Endodermal cell (in vitro differentiated cells): ENCODE measurements at regions not wholly inside any gene's neighbourhood (a gene's known extent, or its start where the extent isn't known, plus 50 kb on each side); places are given as distances from the start of the nearest gene placed in this dataset.

Experiments used
- DNase-seq: peaks from one replicate; pipeline ENCODE4 v3.0.0-alpha.2; 2017
- H3K27ac ChIP-seq: 2 replicates; pipeline ENCODE4 v1.5.1; 2013; ENCODE audit warnings: mild to moderate bottlenecking, low read depth, low read length, moderate library complexity
- H3K27me3 ChIP-seq: 2 replicates; pipeline ENCODE4 v1.6.1; 2013; ENCODE audit warnings: mild to moderate bottlenecking, low read length, moderate library complexity; ENCODE audit not compliant: insufficient read depth, control insufficient read depth, poor library complexity, severe bottlenecking
- H3K36me3 ChIP-seq: 2 replicates; pipeline ENCODE4 v1.7.0; 2013; ENCODE audit warnings: mild to moderate bottlenecking, low read length, moderate library complexity; ENCODE audit not compliant: control insufficient read depth, insufficient read depth
- H3K4me1 ChIP-seq: one replicate; pipeline ENCODE4 v1.7.0; 2013; ENCODE audit warnings: low read length; ENCODE audit not compliant: control insufficient read depth, insufficient read depth
- H3K4me3 ChIP-seq: 2 replicates; pipeline ENCODE4 v1.5.1; 2013; ENCODE audit warnings: mild to moderate bottlenecking, low read length, moderate library complexity
- H3K9ac ChIP-seq: 2 replicates; pipeline ENCODE4 v1.6.1; 2013; ENCODE audit warnings: mild to moderate bottlenecking, low read length, moderate library complexity; ENCODE audit not compliant: poor library complexity, severe bottlenecking; ENCODE audit errors: extremely low read depth
- H3K9me3 ChIP-seq: 2 replicates; pipeline ENCODE4 v1.6.1; 2013; ENCODE audit warnings: mild to moderate bottlenecking, low read length, moderate library complexity; ENCODE audit not compliant: control insufficient read depth
- H3K27ac Mint-ChIP-seq: 2 replicates; pipeline ENCODE4 v1.8.0; 2020; ENCODE audit warnings: mixed read lengths
- H3K27me3 Mint-ChIP-seq: 2 replicates; pipeline ENCODE4 v1.8.0; 2021; ENCODE audit warnings: mild to moderate bottlenecking, mixed read lengths; ENCODE audit not compliant: insufficient read depth
- H3K36me3 Mint-ChIP-seq: 2 replicates; pipeline ENCODE4 v1.8.0; 2020; ENCODE audit warnings: low read depth, mixed read lengths
- H3K4me1 Mint-ChIP-seq: 2 replicates; pipeline ENCODE4 v1.8.0; 2020; ENCODE audit warnings: mixed read lengths
- H3K4me3 Mint-ChIP-seq: 2 replicates; pipeline ENCODE4 v1.8.0; 2020; ENCODE audit warnings: mild to moderate bottlenecking, moderate library complexity, mixed read lengths
- H3K9me3 Mint-ChIP-seq: 2 replicates; pipeline ENCODE4 v1.8.0; 2020; ENCODE audit warnings: mild to moderate bottlenecking, mixed read lengths
- WGBS, 2 experiments: methylation state at CpG; one replicate each; pipeline versions ENCODE4 v1.1.5 to v1.1.7; 2013; ENCODE audit warnings: missing lambda C conversion rate in 2 of 2, mixed read lengths in 1 of 2; ENCODE audit not compliant: insufficient coverage in 1 of 2, insufficient read length in 1 of 2; 5-methylcytosine and 5-hydroxymethylcytosine counted together
- TF ChIP-seq, protein P1 (sequence below): fragments of 200-600 bp; sonication (generic); conservative IDR thresholded peaks from 2 replicates; pipeline ENCODE4 v1.5.0; 2021; ENCODE audit warnings: antibody characterized with exemption, mild to moderate bottlenecking

DNA sequence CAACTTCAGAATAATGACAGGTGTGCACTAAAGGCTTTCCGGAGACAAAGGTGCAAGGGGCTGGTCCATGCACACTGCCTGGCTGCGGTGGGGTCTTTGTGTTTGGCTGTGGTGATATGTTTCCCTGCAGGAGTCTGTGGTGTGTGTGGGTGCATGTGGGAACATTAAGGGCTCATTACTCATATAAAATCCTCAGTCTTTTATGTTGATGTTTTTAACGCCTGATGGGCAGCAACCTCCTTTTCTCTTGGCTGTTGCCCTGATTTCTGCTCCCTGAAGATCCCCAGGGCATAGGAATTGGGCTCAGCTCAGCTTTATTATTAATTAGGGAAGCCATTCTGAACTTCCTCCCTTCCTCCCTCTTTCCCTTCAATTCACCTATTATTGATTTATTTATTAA, 67.6 kb upstream of the SPAG17 start:
- H3K4me3 ChIP-seq = no peak overlapping the region
- no peak overlapping the region for H3K4me3 Mint-ChIP-seq
- no peaks in the 10 kb centered on the region for H3K9me3 Mint-ChIP-seq
- WGBS, 2 experiments = 94% methylated on average over 3 of the region's 3 CpGs; no CpG with 5 or more reads in 1 of the 2 experiments
- no peaks in the 10 kb centered on the region for H3K27me3 ChIP-seq
- no peaks in the 10 kb centered on the region for H3K9me3 ChIP-seq
- no peaks in the 10 kb centered on the region for H3K4me1 ChIP-seq
- no peak for DNase-seq
- H3K27ac ChIP-seq = no peak overlapping the region
- no peaks in the 10 kb centered on the region for H3K27me3 Mint-ChIP-seq
- H3K27ac Mint-ChIP-seq = no peak overlapping the region
- H3K36me3 ChIP-seq = no peaks in the 10 kb centered on the region
- TF ChIP-seq, protein P1, sequence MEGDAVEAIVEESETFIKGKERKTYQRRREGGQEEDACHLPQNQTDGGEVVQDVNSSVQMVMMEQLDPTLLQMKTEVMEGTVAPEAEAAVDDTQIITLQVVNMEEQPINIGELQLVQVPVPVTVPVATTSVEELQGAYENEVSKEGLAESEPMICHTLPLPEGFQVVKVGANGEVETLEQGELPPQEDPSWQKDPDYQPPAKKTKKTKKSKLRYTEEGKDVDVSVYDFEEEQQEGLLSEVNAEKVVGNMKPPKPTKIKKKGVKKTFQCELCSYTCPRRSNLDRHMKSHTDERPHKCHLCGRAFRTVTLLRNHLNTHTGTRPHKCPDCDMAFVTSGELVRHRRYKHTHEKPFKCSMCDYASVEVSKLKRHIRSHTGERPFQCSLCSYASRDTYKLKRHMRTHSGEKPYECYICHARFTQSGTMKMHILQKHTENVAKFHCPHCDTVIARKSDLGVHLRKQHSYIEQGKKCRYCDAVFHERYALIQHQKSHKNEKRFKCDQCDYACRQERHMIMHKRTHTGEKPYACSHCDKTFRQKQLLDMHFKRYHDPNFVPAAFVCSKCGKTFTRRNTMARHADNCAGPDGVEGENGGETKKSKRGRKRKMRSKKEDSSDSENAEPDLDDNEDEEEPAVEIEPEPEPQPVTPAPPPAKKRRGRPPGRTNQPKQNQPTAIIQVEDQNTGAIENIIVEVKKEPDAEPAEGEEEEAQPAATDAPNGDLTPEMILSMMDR = no peak
- H3K9ac ChIP-seq = no peak overlapping the region
- H3K36me3 Mint-ChIP-seq = no peaks in the 10 kb centered on the region
- peaks cover 10% of the 10 kb centered on the region for H3K4me1 Mint-ChIP-seq

DNA sequence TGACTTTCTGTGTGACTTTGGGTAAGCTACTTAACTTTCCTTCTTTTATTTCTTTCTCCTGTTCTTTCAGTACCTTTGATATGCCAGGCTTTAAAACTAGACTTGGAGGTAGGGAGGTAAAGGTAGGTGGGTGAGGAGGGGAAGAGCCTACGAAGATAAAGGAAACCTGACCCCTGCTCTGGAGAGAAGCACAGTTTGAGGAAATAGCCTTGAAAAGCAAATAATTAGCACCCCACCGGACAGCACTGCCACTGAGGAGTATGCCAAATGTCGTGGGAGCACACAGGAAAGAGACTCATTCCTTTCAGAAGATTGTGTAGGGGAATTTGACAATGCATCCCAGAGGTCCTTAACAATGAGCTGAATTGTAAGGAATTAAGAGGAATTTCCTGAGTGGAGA, 65.2 kb upstream of the SPAG17 start:
- Mint-ChIP-seq H3K4me3 (no peak overlapping the region), H3K9me3 (no peaks in the 10 kb centered on the region), H3K27me3 (no peaks in the 10 kb centered on the region), H3K36me3 (no peaks in the 10 kb centered on the region), H3K27ac (no peak overlapping the region), H3K4me1 (peaks cover 10% of the 10 kb centered on the region)
- TF ChIP-seq, protein P1 = no peak
- 4 to 25% methylated on average over 3 of the region's 3 CpGs for WGBS, 2 experiments
- H3K36me3 ChIP-seq = no peaks in the 10 kb centered on the region
- H3K27me3 ChIP-seq = no peaks in the 10 kb centered on the region
- H3K4me1 ChIP-seq = no peaks in the 10 kb centered on the region
- H3K4me3 ChIP-seq = no peak overlapping the region
- DNase-seq = peak; percentile 48
- H3K9ac ChIP-seq = no peak overlapping the region
- H3K27ac ChIP-seq = no peak overlapping the region
- no peaks in the 10 kb centered on the region for H3K9me3 ChIP-seq

DNA sequence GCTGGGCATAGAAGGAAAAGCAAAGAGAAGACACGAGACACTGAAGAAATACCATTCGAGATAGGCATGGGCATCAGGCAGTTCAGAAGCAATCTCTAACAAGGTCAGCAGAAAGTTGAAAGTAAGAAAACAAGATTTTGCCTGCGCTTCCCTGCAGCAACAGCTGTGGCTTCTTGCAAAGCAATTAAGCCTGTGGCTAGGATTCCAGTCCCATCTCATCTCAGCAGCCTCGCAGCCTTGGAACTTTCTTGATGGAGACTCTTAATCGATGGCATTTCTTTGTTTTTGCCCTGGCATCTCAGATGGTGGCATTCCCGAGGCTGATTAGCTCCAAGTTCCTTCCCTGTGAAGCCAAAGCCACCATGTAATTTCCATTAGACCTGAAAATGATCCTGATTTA, 64.6 kb upstream of the SPAG17 start:
- Histone ChIP-seq H3K36me3 (no peaks in the 10 kb centered on the region), H3K27me3 (no peaks in the 10 kb centered on the region), H3K27ac (no peak overlapping the region), H3K9me3 (no peaks in the 10 kb centered on the region), H3K9ac (no peak overlapping the region), H3K4me1 (no peaks in the 10 kb centered on the region), H3K4me3 (no peak overlapping the region)
- no peaks in the 10 kb centered on the region for H3K36me3 Mint-ChIP-seq
- no peaks in the 10 kb centered on the region for H3K27me3 Mint-ChIP-seq
- TF ChIP-seq, protein P1 = no peak
- peaks cover 10% of the 10 kb centered on the region for H3K4me1 Mint-ChIP-seq
- WGBS, 2 experiments = 87 to 88% methylated on average over 6 of the region's 6 CpGs
- no peak overlapping the region for H3K27ac Mint-ChIP-seq
- no peak for DNase-seq
- H3K9me3 Mint-ChIP-seq = no peaks in the 10 kb centered on the region
- no peak overlapping the region for H3K4me3 Mint-ChIP-seq
